NCI-H1694 (cell line): ENCODE measurements at regions not wholly inside any gene's neighbourhood (a gene's known extent, or its start where the extent isn't known, plus 50 kb on each side); places are given as distances from the start of the nearest gene placed in this dataset.
"Not testable (repeated sequence)": the region's sequence is repeated elsewhere in the genome, so short reads cannot be mapped to it uniquely, and the experiment has no call there.

ENCODE experiments used
- DNase-seq: peaks from one replicate; lab custom pipeline; 2025; lab: John Stamatoyannopoulos, UW

DNA sequence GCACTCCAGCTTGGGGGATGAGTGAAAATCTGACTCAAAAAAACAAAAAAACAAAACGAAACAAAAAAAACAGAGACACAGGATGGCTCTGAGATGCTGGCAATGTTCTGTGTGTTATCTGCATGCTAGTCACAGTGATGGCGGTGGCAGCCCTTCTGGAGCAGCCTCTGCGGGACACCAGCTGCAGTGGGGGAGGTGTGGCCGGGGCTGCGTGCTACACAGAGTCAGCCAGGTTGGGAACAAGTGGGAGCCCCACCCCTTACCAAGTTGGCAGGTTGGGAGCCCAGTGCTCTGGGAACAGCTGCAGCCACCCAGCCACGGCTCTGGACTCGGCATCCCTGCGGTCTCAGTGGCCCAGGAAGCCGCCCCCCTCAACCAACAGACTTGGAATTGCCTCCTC, 206.5 kb upstream of the ZFP42 start:
- no peak for DNase-seq

DNA sequence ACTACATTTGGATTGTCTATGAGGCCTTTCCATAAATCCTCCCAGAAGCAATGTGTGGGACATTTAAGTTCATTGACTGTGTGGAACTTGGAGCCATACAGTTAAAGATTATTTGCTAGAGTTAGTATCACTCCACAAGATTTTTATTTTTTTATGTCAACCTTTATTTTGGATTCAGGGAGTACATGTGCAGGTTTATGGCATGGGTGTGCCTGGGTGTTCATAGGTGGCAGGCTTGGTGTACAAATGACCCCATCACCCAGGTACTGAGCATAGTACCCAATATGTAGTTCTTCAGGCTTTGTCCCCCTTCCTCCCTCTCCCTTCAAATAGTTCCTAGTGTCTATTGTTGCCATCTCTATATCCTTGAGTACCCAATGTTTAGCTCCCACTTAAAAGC, 199.8 kb upstream of the ZFP42 start:
- no peak for DNase-seq

DNA sequence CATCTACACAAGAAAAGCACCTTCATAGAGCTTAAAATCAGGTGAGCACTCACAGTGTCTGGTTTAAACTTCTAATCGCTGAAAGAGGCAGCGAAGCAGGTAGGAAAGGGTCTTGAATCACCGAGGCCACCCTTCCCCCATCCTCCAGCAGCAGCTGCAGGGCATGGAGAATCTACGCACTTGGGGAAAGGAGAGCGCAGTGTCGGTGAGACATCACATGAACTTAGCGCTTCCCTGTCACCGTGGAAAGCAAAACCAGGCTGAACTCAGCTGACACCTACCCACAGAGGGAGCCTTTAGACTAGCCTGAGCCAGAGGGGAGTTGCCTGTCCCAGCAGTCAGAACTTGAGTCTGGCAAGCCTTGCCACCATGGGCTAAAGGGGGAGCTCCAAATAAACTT, 197.2 kb upstream of the ZFP42 start:
- no peak for DNase-seq

DNA sequence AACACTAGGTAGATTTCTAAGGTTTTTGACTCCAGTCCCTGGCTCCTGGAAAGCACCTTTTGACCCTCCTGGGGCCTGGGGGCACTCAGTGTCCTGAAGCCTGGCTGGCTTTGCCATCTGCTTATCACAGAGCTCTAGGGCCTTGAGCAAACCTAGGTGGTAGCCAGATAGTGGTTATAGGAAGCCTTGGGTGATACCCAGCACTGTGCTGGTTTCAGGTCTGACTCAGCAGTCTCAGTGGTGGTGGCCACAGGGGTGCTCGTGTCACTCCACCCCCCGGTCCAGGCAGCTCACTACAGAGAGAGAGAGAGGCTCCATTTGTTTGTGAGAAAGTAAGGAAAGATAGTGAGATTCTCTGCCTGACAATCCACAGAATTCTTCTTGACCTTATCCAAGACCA, 195.8 kb upstream of the ZFP42 start:
- no peak for DNase-seq

DNA sequence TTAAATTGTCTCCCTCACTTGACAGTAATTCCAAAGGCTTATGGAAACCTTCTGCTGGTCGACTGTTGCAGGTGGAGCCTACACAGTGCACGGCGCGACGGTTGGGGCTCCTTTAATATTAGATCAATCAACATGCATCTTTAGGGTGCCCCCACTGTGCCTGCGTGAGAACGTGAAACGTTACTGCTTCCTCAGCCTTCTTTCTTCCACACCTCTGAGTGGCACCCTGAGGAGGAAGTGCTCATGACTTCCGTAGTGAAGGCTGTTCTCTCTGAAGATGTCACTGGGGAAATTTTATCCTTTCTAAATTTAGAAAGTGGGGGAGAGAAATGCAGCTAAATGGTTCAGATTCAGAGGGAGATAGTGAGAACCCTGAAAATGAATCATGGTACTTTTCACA, 184.0 kb upstream of the ZFP42 start:
- DNase-seq: no peak

DNA sequence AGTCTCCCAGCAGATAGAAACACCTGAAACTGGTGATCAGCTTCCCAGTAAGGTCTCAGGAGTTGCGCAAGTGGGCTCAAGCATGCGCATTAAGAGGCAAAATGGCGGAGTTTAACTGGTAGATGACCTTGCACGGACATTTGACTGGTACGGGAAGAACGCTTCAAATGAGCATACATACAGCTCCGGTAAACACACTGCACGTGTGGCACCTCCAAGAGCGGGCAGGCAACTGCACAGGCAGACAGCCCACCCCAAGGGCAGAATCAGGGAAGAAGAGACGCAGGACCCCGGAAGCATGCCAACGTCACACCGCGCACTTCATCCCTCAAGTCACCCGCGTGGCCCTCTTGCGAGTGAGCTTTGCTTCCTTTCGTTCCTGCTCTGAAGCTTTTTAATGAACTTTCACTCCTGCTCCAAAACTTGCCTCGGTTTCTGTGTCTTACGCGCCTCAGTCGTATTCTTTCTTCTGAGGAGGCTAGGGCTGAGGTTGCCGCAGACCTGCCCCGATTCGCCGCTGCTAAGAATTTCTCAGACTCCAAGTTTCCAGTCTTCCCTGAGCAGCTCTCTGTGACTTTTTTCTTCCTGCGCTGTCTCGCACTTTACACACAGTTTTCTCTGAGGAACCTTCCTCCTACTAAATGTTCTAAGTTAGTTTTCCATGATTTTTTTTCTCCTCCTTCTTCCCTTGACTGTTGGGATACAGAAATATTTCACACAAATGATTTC, 180.7 kb upstream of the ZFP42 start:
- DNase-seq: no peak

DNA sequence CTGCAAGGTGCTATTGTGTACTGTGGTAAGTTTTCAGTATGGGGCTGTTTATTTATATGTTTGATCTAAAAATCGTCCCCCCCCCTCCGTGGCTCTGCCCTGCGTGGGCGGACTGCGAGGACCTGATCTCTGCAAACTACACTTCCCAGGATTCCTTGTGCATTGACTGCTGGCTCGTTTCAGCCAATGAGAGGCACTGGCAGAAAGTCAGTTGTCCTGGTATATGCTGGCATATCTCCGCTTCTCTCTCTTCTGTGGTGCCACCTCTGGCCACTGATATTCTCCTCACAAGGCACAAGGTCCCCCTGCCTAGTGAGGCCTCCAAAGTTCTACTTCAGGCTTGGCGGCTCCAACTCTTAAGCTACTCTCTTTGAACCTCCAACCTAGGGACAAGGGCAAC, 168.8 kb upstream of the ZFP42 start:
- DNase-seq: no peak

DNA sequence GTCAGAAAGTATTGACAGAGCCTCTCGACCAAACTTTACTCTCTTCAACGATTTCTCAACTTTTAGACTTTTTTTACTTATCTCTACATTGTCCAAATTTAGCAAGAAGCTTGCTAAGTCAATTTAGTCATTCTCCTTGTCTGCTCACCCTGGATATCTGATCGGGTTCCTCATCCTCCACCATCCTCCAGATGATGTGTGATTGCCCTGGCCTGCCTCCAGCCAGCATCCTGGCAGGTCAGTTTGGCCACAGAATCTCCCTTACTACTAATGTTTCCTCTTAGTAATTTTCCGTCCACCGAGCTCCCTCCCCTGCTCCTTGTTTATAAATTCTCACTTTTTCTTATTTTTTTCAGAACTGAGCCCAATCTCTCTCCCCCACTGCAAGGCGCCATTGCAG, 167.9 kb upstream of the ZFP42 start:
- DNase-seq: no peak

DNA sequence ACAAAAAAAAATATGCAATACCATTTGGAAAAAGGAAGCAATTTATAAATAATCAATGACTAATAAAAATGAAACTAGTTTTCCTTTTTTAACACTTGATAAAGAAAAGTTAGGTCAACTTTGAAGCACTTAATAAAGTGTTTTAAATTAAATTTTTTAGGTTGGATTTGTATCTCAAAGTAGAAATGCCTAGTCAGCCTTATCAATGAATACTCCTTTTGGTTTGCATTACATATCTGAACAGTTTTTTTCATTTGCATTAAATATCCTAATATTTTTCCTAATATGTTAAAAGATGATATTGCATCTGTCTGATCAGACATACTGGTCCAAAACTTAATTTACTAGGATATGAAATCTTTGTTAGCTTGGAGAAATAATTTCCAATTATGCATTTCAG, 155.8 kb upstream of the ZFP42 start:
- DNase-seq: no peak

DNA sequence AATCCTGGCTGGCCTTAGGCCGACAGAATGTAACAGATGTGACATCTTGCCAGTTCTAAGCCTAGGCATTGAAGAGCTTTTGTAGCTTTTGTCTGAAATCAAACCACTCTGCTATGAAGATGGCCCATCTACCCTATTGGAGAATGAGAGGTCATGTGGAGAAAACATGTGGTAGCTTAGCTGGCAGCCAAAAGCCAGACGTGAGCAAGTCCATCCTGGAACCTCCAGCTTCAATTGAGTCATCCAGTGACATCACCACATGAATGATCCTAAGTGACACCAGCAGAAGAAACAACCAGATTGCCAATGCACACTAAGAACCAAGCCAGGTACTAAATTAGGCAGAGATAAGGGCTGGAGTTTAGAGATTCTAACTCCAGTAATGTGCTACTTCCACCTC, 154.8 kb upstream of the ZFP42 start:
- no peak for DNase-seq

DNA sequence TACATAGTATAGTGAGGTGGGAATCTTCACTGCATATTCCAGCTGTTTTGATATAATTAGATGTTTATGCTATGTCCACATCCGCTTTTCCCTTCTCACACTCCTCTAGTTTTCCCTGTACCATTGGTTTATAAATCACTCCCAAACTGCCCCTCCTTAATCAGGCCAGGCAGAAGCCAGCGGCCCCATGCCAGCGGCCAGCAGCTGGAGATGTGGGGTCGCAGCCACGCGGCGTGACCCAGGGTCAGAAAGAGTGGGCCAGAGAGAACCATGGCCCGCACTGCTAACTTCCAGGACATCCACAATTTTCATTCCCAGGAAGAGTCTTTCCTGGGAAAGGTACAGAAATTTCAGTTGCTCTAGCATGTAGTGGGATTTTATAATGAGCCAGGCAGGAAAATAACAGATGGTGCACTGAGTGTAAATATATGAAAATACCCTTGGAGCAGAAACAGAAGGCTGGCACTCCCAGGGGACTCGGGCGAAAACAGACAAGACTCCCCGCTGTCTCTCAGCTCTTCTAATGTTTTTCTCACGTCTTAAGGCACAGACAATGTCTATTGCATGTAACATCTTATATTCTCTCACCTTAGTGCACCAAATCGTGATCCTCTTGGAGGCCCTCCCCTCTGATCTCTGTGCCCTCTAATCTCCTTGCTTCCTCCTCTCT, 145.9 kb upstream of the ZFP42 start:
- DNase-seq: peak; percentile 20

DNA sequence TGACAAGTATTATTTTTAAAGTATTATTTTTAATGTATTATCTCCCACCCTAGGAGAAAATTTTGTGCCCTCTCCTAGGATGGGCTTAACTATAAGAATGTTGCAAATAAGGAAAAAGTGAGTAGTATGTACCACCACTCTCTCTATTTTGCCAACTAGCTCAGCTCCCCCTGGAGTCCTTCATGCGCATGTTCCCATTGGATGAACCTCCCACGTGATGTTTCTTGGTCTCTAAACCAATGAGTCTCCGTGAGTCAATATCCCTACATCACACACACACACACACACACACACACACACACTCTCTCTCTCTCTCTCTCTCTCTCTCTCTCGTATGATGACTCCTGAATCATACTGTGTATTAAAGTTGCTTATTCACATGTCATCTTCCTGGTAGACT, 129.7 kb upstream of the ZFP42 start:
- no peak for DNase-seq

DNA sequence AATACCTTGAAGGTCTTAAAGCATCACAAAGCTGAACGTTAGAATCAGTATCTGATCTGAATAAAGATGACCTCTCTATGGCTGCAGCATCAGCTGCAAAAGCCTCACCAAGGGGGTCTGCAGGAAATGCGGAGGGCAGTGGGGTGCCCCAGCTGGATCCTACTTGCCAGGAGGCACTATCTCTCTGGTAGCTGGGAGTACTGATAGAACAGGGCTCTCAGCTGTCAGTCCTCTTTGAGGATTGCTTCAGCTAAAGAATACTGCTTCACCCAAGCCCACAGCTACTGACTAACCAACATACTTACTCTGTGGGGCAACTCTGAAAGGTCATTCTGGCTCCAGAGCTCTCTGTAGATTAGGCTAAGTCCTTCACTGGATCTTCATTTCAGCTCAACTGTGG, 112.5 kb upstream of the ZFP42 start:
- DNase-seq: no peak

DNA sequence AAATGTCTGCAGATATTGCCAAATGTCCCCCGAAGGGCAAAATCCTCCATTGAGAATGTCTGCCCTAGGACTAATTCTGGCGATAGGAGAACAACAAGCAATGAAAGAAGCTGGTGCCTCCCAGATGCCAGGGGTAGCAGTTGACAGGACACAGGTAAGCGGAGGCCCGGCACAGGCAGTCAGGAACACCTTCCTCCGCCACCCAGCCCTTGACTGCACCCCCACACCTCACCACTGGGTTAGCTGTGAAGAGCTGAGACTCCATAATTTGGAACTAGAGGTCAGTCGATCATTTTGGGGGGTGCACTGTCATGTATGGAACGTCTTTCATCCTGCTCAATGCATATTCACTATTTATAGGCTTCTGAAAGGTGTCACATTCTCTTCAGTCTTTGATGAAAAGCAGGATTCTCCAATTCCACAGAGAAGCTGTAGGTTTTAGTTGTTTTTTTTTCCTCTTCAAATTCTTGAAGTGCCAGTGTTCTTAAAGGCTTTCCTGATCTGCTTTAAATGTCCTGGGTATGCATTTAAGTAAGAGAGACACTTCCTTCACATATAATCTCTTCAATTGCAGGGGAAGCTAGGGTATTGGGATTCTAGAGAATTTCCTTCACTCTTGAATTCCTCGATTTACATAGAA, 111.6 kb upstream of the ZFP42 start:
- no peak for DNase-seq

DNA sequence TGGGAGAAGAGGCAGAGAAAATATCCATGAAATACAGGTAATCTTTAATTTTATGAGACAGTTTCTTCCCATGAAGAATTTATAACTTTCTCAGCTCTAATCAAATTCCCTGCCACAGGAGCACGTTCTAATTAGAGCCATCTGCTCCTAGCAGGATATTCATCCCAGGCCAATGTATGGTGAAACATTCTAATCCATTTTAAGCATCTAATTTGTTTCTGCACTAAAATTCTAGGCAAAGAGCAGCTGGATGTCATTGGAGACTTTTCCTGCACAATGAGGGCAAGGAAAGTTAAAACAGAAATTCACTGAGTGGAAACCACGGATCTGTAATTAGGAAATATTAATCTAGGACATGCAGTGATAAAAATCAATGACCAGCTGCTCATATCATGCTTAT, 107.7 kb upstream of the ZFP42 start:
- DNase-seq: no peak

DNA sequence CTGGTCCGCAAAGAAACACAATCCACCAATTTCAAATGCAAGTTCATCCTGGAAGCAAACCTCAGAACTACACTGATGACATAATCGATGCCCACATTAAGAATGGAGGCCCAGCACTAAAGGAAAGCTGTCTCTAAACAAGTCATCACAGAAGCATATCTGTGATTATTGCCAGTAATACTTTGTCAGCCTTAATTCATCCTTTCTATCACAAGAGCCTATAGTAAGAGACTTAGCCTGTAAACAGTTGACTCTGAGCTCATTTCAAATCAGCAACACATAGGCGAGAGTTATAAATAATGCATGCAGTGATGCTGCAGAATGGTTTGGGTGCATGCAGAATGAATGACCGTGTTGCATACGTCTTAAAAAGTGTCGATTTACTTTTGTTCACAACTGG, 105.9 kb upstream of the ZFP42 start:
- DNase-seq: no peak

DNA sequence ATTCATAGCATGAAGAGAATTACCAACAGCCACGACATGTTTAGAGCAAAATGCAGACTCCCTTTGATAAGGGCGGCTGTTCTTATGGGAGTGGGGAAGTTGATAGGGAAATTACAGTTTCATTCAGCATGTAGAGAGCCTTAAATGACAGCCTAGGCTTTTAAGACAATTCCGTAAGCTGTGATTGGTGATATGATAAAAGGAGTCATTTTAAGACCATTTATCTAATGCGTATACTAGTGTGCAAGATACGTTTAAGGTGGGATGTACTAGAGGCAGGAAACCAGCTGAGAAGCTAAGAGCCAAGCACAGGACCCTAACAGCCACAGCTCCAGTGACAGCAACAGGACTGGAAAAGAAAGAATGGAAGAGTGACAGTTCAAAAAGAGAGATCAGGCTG, 102.2 kb upstream of the ZFP42 start:
- no peak for DNase-seq

DNA sequence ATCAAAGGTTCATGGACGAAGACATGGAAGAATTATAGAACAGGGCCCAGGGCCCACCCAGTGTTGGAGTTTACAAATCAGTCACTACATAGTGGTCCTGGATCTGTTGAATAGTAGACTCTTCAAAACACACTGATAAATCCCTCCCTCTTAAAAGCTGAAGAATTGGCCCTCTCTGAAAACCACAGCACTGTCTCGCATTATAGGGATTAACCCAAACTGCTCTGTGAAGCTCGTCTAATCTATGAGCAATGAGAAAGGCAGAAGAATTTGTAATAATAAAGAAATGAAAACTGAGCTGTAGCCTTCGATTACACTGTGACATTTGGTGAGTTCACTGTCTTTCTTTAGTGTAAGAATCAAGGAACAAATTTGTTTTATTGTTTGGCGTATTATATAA, 92.5 kb upstream of the ZFP42 start:
- no peak for DNase-seq

DNA sequence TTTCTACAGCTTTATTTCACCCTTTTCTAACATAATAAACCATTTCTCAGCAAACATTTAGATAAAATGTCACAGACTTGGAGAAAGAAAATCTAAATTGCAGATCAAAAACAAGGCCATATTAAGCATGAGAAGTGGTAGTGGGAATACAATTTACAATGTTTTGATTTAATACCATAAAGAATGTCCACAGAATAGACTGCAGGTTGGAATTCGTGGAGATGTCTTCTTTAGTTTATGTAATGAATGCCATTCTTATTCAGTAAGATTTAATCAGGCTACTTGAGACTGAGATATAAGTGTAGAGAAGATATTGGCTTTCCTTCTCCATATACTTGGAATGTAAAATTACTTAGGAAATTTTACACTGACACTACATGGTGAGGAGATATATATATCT, 91.9 kb upstream of the ZFP42 start:
- no peak for DNase-seq

DNA sequence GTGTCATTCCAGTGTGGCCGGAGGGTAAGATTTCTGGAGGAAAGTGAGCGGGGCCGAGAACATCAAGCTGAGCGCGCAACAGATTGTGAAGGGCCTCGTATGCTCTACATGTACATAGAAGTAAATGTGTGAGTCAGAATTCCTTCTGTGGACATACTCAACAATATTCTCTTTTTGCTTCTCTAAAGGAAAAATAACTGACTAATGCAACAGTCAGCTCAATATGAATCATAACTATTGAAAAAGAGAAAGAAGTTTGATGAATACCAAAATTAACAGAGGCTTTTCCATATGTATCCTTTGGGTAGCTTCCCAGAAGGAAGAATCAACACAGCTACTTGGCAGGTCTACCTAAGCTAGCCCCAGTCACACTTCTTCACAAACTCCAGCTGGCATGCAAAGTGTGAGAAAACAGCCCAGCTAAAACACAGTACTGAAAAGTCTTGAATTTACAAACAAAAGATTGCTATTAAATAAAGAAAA, 87.5 kb upstream of the ZFP42 start:
- DNase-seq: no peak

DNA sequence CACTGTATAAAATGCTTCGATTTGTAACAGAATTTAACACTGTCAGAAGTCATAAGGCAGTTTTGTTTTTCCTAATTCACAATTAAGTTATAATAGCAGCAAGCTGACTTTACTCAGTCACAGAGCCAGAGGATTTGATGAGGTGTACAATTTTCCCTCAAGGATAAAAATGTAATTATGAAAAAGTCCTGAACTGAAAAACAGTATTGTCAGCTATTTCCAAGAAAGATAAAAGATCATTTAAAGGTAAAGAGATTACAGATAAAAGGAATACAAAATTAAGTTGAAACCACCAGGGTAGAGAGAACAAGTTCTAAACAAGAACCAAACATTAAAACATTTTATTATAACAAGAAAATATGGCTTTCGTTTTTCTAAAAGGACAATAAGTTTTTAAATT, 86.8 kb upstream of the ZFP42 start:
- no peak for DNase-seq

DNA sequence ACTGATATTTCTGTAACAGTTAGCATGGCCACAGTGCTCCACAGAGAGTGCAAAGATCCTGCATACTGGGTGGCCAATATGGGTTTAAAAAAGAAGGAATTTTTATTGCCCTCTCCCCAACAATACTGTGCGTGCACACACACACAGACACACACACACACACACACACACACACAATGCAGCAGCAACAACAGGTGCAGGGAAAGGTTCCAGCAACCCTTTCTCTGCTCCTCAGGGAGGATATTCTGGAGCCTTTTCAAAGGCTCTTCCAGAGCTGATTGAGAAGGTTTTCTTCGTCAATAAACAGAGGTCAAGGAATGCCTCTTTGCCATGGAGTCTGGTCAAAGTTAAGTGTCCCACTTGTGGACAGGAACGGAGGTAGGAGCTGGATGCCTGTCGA, 84.8 kb upstream of the ZFP42 start:
- no peak for DNase-seq

DNA sequence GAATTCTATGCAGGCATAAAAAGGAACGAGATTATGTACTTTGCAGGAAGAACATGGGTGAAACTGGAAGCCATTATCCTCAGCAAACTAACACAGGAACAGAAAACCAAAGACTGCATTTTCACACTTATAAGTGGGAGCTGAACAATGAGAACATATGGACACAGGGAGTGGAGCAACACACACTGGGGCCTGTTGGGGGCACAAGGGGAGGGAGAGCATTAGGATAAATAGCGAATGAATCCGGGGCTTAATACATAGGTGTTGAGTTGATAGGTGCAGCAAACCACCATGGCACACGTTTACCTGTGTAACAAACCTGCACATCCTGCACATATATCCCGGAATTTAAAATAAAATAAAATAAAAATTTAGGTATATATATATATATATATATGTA, 80.2 kb upstream of the ZFP42 start:
- not testable (repeated sequence) for DNase-seq

DNA sequence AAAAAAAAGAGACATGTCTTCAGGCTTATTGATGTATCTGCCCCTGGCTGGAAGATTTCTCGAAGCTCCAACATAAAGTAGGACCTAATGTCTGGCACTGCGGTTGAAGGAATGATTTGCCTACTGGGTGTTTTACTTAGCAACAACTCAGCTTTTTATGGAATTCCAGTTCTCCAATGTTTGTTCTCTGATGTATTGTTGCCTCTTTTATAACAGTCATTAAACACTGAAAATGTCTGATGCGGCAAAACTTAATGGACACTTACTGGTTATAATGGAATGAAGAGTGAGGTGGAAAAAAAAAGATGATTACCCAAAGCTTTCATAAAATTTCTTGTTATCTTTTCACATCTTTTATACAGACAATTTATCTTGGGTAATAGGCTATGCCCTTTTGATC, 75.6 kb upstream of the ZFP42 start:
- DNase-seq: no peak
